ENCODE measurements at regions not wholly inside any gene's neighbourhood (a gene's known extent, or its start where the extent isn't known, plus 50 kb on each side); places are given as distances from the start of the nearest gene placed in this dataset.
"Not testable (repeated sequence)": the region's sequence is repeated elsewhere in the genome, so short reads cannot be mapped to it uniquely, and the experiment has no call there.

DNA sequence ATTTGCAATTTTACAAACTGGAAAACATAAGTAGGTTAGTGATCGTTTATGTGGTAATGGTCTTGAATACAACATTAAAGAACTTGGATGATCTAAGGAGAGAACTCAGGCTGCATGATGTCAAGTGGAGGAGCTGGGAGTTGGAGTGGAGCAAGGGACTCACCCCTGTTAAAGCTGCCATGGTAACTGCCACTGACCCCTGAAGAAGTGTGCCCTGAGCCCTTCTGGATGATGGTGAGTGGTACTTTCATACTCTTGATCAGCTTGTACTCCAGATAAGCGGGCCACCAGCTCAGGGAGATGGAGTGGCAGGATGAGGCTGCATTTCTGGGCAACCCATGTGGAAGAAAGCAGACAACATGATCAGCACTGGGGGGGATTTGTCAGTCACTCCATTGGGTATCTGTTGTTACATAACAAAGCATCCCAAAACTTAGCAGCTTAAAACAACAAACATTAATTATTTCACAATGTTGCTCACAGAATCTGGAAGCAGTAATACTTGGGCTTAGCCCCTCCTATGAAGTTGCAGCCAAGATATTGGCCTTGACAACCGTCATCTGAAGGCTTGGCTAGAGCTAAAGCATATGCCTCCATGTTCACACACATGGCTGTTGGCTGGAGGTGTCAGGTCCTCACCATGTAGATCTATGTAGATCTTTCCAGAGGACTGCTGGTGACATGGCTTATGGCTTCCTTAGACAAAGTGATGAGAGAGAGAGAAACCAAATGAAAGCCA, 213.8 kb downstream of the DUSP10 start:
- no peak for DNase-seq (ENCODE audit: low spot score)

DNA sequence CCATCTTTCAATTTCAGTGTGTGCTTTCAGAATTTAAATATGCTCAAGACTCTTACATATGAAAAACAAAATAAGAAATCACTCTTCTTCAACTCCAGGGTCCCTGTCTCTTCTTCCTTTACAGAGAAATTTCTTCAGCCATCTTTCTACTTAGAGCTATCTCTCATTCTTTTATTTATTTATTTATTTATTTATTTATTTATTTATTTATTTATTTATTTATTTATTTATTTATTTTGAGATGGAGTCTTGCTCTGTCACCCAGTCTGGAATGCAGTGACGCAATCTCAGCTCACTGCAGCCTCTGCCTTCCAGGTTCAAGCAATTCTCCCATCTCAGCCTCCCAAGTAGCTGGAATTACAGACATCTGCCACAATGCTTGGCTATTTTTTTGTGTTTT, 211.7 kb downstream of the DUSP10 start:
- not testable (repeated sequence) for DNase-seq (ENCODE audit: low spot score)

DNA sequence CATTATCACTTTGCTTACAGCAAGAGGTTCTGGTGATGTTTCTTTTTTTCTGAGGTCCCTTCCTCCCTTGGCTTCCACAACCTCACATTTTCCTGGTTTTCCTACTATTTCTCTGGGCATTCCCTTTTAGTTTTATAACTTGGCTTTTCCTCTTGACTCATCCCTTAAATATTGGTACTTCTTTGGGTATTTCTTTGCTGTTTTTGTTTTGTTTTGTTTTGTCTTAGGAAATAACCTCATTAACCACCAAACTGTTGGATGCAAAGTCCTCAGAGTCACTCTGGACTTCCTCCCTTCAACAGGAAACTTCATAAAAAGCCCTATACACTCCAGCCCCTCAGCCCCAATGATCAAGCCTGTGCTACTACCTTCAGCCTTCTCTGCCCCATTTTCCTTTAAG, 211.1 kb downstream of the DUSP10 start:
- DNase-seq (ENCODE audit: low spot score), result no peak

DNA sequence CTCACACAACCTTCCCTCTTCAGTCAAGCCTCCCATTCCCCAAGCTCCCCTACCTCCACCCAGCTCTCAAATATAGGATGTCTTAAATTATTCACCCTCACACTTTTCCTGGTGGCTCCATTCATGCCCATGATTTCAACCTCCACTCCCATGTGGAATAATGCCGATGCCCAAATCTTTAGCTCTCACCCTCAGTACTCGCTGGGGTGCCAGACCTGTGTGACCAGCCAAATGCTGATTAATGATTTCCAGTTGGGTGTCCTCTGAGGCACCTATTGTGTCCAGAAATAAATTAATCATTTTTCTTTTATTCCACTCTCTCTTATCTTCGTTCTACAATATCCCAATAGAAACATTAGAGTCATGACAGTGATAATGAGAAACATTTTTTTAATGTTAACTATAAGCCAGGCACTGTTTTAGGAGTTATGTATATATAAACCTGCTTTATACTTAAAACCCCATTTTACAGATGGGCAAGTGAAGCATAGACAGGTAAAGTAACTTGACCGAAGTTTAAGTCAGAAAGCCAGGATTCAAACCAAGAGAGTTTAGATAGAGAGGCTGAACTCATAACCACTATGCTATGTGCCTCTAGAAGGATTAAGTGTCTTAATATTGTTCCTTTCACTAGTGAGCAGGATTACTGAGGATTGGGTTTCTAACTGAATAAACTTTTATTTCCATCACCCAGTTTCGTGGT, 209.7 kb downstream of the DUSP10 start:
- no peak for DNase-seq (ENCODE audit: low spot score)

DNA sequence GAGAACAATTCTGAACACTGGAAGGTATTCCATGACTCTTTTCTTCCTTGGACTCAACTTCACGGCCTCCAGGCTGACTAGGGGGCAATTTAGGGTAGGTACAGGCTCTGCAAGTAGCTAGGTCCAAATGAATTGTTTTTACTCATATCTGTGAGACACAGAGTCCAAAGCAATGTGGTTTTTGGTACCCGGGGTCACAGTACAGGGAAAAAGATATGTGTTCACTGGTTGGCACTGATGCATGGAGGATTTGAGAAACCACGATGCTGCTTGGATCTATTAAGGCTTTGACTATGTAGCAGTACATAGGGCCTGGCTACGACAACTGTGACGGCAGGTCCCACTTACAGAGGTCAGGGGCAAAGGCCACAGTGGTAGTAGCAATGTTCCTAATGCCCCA, 200.6 kb downstream of the DUSP10 start:
- DNase-seq (ENCODE audit: low spot score), result no peak

DNA sequence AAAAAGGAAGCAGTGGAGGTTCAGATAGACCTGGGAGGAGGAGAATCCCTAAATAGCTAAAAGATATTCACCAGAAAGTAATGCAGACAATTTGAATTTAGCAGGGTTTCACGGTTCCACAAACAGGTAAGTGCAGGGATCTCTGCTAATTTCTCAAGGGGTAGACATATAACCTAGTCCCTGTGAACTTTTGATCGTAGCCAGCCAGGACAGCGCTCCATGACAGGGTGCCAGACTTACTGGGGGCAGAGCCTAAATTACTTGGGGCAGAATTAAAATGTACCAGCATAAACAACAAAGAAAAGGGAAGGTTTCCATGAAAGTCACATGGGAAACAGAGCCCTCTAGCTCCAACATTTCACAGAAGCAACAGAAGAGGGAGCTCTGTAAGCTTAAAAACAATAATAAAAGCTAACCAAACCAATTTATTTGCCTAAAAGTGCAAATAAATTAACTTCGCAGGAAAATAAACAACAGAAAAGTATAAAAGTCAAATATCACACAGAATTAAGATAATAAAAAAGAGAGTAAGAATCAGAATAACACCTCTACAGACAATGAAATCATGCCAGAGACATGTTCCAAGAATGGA, 198.3 kb downstream of the DUSP10 start:
- DNase-seq (ENCODE audit: low spot score), result peak; percentile 38

DNA sequence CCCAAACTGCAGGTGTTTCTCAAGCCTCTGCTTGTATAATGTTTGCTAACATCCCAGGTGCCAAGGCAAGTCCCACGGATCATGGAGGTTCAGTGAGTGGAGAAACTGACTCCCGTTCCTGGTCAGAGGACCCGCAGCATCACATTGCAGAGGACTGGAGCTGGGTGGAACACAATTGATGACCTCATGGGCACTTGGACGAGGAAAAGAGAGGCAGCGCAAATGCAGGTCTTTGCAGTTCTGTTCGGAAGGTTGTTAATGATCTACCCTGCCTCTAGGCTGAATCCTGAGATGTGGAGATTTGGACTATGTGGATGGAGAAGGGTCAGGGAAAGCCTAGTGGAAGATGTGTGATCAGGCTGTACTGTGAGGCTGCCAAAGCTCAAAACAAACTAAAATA, 192.9 kb downstream of the DUSP10 start:
- DNase-seq (ENCODE audit: low spot score), result no peak

DNA sequence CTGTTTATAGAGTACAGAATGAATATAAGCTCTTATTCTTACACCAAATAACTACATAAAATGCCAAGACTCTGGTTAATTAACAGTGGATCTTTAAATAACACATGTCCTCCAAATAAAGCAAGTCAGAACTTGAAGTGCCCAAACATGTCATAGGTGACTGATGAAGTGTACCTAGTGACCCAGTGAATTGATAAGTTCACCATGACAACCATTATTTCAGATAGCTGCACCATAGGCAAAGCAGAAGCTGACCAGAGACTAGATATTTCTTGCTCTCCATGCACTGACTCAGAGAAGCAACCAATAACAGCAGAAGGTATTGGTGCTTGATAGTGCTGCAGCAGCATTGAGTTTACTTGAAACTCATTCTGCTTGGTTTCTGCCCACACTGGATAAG, 192.1 kb downstream of the DUSP10 start:
- DNase-seq (ENCODE audit: low spot score), result no peak

DNA sequence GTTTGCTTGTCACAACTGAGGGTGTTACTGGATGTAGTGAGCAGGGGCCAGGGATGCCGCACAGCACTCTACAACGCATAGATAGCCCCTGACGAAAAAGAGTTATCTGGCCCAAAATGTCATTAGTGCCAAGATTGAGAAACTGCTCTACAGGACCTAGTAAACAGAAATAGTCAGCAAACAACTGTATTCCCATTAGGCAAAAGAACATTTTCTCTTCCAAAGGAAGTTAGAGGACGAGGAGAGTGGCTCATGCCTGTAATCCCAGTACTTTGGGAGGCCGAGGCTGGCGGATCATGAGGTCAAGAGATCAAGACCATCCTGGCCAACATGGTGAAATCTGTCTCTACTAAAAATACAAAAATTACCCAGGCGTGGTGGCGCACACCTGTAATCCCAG, 189.1 kb downstream of the DUSP10 start:
- DNase-seq (ENCODE audit: low spot score), result not testable (repeated sequence)

DNA sequence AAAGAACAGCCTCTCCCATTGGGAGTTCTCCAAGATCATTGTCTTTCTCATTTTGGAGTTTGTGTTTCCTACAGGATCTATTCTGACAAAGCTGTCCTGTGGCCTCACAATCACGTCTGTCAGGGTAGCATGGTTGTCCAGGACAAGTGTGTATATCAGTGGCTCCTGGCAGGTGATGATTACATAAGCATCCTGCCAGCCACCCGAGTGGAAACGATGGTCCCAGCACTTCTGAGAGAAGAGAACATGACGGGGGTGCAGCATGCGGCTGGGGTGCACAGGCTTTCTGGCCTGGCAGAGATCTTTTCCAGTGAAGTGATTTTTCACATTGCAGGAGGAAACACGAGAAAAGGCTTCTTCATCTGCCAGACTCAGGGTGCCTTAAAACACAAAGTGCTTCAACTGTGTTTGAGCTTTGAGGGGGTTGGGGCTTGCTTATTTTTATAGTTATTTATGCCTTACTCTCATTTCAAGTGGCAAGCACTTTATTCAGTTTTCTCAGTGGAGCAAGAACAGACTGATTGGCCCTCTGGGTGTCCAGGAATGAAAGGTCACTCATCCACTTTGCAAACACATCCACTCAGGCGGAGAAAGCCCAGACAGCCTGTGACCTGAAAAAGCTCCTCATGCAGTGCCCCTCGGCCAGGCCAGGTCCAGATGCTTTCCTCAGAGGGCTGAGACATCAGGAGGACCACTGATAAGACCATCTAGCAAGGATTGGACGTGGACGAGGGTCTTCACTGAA, 186.0 kb downstream of the DUSP10 start:
- DNase-seq (ENCODE audit: low spot score), result no peak

DNA sequence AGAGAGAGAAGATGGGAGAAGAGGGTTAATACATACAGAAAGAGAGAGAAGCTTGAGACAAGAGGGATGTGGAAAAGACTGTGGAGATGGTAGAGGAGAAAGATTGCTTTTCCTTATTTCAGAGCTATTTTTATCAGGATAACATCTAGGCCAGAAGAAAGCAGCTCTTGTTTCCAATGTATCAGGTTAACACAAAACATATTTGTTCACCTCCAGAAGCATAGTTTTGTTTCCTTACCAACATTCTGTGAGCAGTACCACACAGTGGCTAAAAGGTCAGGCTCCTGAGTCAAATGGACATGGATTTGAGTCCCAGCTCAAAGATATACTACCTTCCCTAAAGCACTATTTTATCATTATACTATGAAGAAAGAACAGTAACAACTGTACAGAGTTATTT, 185.5 kb downstream of the DUSP10 start:
- no peak for DNase-seq (ENCODE audit: low spot score)

DNA sequence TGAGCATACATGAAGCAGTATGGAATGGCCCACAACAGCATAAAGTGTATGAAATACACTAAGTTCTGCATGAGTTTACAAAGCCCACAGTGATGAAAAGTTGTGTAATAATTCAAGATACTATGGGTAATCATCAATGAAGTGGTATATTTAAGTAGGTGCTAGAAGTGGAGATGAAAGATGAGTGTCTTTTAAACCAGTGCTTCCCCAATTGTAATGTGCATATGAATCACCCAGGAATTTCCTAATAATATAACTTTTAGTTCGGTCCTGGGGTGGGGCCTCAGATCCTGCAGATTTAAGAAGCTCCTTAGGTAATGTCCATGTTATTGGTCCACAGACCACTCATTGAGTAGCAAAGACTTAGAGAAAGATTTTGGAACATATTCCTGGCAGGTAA, 184.9 kb downstream of the DUSP10 start:
- DNase-seq (ENCODE audit: low spot score), result no peak

DNA sequence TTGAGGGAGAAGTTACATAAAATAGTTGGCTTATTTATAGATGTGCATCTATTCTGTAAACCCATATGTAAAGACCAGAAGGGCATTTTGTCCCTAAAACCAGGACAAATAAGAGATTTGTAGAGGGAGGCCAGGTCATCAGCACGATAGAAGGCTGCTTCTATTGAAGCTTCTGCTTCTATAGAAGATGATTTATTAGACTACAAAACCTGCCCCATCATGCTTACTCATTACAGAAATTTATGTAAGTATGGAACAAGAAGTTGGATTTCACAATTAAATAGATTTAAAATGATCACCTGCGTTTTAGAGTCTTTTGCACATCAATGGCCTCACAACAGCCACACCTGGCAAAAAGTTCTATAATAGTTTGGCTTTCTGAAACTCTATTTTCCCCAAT, 183.5 kb downstream of the DUSP10 start:
- no peak for DNase-seq (ENCODE audit: low spot score)

DNA sequence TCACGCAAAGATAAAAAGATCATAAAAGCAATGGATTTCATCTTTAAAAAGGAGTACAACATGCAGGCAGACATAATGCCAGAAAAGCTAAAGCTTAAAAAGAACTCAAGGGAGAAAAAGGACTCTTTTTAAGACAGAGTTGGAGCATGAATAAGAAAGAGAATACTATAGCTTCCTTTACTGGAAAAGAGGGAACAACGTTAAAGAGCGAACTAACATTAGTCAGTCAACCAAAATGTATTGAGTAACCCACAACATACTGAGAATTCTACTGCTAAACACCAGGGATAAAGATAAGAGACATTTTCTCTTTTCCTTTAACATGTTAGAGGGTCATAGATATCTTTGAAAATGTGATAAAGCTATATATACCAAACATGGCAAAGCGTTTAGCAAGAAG, 182.0 kb downstream of the DUSP10 start:
- no peak for DNase-seq (ENCODE audit: low spot score)

DNA sequence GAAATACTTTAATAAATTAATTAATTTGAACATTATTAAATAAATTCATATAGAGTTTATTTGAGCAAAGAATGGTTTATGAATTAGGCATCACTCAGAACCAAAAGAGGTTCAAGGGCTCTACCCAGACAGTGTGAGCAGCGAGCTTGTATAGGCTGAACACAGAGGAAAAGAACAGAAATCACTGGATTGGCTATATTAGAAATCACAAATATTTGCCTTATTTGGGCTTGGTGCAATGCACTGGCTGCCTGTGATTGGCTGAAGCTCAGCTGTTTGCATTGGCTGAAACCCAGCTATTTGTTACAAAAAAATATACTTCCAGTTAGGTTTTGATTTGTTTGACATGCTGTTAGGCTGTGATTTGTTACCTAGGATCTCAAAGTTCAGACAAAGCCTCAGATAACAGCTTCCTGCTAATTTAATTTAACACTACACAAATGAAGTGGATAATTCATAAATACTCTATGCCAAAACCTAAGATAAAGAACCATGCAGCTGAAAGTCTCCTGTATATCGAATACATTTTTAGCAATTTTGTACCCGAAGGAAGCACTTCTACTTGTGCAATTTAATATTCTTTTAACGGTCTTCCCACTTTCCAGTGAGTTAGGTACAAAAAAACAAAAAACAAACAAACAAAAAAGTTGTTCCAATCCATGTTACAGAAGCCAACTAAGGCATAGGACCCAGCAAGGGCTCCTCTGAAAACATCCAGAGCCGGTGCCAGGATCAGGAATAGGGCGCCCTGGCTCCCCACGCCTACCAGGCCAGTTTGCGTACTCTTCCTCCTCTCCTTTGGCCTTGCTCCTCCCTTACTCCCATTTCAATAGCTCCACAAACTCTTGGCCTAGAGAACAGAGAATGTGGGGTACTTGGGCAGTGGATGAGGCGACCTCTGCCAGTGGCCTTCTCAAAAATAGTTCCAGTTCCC, 179.1 kb downstream of the DUSP10 start:
- DNase-seq (ENCODE audit: low spot score), result no peak

DNA sequence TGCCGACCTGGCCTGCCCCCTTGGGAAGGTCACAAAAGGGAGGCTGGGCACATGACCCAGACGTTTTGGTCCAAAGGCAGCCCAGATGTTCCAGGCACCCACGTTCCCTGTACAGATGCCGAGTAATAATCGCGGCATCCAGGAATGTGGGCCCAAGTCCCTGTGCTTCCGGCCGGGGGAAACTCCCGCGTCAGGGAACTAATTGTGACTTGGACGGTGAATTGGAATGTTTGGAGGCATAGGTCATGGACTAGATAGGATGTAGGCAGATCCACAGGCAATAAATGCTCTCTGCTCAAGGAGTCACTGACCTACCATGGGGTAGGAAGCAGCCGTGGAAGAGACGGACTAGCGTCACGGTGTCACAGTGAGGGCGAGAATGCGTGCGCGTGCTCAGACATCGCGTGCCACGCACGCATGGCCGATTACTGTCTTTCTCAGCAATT, 178.4 kb downstream of the DUSP10 start:
- DNase-seq (ENCODE audit: low spot score), result no peak

DNA sequence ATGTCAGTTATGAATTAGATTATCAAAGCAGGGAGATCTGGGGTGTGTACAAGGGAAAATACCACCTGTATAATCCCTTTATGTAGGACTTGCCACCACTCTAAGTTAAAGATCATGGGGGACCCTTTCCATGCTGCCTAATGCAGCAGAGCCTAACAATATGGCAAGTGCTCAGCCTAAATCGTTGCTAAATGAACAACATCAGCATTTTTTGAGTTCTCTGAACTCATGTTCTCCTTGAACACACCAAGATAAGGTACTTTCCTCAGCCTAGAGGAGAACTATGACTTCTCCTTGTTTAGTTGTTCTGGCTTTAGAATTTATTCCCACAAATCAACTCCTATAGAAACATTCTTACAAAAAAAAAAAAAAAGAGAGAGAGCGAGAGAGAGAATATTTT, 177.0 kb downstream of the DUSP10 start:
- DNase-seq (ENCODE audit: low spot score), result no peak

DNA sequence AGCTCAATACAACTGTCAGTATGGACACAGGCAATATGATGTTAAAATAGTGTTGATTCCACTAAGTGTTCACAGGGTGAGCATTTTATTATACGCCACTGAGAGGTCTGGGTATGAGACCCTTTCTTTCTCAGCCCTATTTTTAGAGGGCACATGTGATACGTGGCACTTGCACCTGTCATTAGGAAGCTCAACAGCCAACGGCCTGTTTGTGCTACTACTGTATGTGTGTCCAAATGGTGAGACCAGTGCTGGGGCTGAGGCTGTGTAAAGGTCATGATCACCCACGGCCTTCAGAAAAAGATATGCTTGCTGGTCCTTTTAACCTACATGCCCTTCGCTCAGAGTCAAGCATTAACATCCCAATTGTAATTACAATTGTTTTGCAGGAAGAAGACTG, 176.2 kb downstream of the DUSP10 start:
- DNase-seq (ENCODE audit: low spot score), result no peak

DNA sequence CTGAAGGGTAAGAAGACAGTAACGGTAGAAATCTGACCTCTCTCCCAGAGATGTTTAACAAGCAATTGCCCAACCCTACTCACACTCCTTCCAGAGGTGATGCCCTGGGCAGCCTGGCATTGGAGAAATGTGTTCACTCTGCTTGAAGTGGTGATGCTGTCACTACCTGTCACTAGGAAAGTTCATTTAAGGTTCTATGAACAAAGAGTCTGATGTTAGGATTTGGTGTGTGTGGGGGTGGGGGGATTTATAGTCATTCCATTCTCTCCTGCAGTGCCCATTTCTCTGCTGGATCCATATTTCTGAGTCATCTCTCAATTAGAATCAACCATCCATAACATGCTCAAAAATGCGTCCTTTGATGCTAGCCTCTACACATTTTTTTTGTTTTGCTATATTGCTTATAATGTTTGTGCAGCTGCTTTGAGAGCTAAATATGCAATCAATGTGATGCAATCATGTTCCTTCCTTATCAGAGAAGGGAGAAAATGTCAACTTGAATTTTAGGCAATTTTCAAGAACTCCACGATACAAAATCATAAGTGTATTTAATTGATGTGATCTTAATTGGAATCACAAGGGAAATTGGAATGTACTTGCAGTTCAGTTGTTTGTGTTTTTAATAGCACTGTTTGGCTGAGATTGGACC, 173.9 kb downstream of the DUSP10 start:
- no peak for DNase-seq (ENCODE audit: low spot score)

DNA sequence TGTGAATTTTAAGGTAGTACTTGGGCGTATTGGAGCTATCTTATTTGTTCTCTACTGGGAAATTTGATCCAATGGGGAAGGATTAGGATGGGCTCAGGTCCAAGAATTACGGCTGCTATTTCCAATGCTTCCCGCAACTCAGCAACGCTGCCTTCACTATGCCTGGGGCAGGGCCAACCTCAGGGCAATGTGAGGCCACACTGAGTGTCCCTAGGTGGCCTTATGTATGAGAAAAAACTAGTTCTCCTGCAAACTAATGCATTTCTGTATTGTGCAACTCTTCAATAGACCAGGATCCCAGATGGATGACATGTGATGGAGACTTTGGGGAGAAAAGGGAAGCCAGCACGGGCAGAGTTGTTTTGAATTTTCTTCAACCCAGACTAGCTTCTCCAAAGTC, 168.1 kb downstream of the DUSP10 start:
- no peak for DNase-seq (ENCODE audit: low spot score)

DNA sequence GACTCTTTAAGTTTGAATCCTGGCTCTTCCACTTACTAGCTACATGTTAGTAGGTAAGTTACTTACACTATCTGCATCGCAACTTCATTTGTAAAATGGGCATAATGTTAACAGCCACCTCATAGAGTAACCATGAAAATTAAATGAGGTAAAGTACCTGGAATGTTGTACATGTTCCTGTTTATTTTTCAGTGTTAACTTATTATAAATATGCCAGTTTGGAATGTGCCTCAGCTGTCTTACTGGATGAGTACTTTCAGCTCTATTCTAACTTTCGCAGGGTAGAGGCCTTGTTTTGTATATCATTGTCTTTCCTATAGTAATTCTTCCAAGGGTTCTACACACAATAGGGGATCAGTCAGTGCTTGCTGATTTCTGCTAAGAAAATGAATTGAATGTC, 167.4 kb downstream of the DUSP10 start:
- DNase-seq (ENCODE audit: low spot score), result peak; percentile 17

Data from AG08396 (cell line).